OCI-LY1 (cell line): ENCODE measurements at regions not wholly inside any gene's neighbourhood (a gene's known extent, or its start where the extent isn't known, plus 50 kb on each side); places are given as distances from the start of the nearest gene placed in this dataset.

Source experiments
- H2AFZ ChIP-seq: fragments of 200-600 bp; sonication (generic), shearing (Covaris generic); 2 replicates; pipeline ENCODE4 v1.6.0; 2014; ENCODE audit warnings: antibody characterized with exemption, mild to moderate bottlenecking, low read length
- H3F3A ChIP-seq: fragments of 200-600 bp; sonication (generic), shearing (Covaris generic); 2 replicates; pipeline ENCODE4 v1.6.0; 2014; ENCODE audit warnings: mild to moderate bottlenecking, antibody characterized with exemption, low read length, moderate library complexity; ENCODE audit not compliant: insufficient read depth
- H3K27ac ChIP-seq: fragments of 200-600 bp; sonication (generic); 2 replicates; pipeline ENCODE4 v1.5.1; 2014; ENCODE audit warnings: low read length, mixed run types, mild to moderate bottlenecking, low read depth; ENCODE audit not compliant: poor library complexity, severe bottlenecking
- H3K27me3 ChIP-seq: fragments of 200-600 bp; sonication (generic); 2 replicates; pipeline ENCODE4 v1.6.0; 2014; ENCODE audit warnings: antibody characterized with exemption, mild to moderate bottlenecking, low read length, moderate library complexity; ENCODE audit not compliant: insufficient read depth
- H3K36me3 ChIP-seq: fragments of 200-600 bp; sonication (generic); 2 replicates; pipeline ENCODE4 v1.6.1; 2014; ENCODE audit warnings: mild to moderate bottlenecking, antibody characterized with exemption, low read length, moderate library complexity, mixed read lengths; ENCODE audit not compliant: insufficient read depth
- H3K4me1 ChIP-seq: fragments of 200-600 bp; sonication (generic); 2 replicates; pipeline ENCODE4 v1.5.1; 2014; ENCODE audit warnings: mild to moderate bottlenecking, low read length, moderate library complexity; ENCODE audit not compliant: insufficient read depth, severe bottlenecking
- H3K4me2 ChIP-seq: fragments of 200-600 bp; sonication (generic), shearing (Covaris generic); 2 replicates; pipeline ENCODE4 v1.6.1; 2014; ENCODE audit warnings: low read length
- H3K4me3 ChIP-seq: fragments of 200-600 bp; sonication (generic); 2 replicates; pipeline ENCODE4 v1.5.1; 2014; ENCODE audit warnings: low read length, low read depth, mild to moderate bottlenecking, mixed read lengths; ENCODE audit not compliant: poor library complexity, severe bottlenecking
- H3K79me2 ChIP-seq: fragments of 200-600 bp; shearing (Covaris generic); 2 replicates; pipeline ENCODE4 v1.6.1; 2016; ENCODE audit warnings: mixed run types, low read length, mixed read lengths; ENCODE audit not compliant: insufficient read depth
- H3K9ac ChIP-seq: fragments of 200-600 bp; sonication (generic), shearing (Covaris generic); 2 replicates; pipeline ENCODE4 v1.6.1; 2014; ENCODE audit warnings: mild to moderate bottlenecking, low read length, mixed read lengths
- H3K9me2 ChIP-seq: fragments of 200-600 bp; sonication (generic), shearing (Covaris generic); 2 replicates; pipeline ENCODE4 v1.6.1; 2014; ENCODE audit warnings: low read depth, mild to moderate bottlenecking, low read length, mixed read lengths
- H3K9me3 ChIP-seq: fragments of 200-600 bp; shearing (Covaris generic); 2 replicates; pipeline ENCODE4 v1.6.1; 2014; ENCODE audit warnings: low read length, mixed read lengths
- H4K20me1 ChIP-seq: fragments of 200-600 bp; sonication (generic), shearing (Covaris generic); 2 replicates; pipeline ENCODE4 v1.6.0; 2016; ENCODE audit warnings: mild to moderate bottlenecking, low read length; ENCODE audit not compliant: insufficient read depth
- EZH2 ChIP-seq: fragments of 200-600 bp; sonication (generic), shearing (Covaris generic); IDR thresholded peaks from 2 replicates; pipeline ENCODE4 v1.8.0; 2017; ENCODE audit warnings: borderline replicate concordance, mixed run types, mild to moderate bottlenecking, antibody characterized with exemption, low read length, moderate library complexity, mixed read lengths
- TF ChIP-seq, protein P1 (sequence below): fragments of 200-600 bp; sonication (generic), shearing (Covaris generic); IDR thresholded peaks from 2 replicates; pipeline ENCODE4 v1.5.1; 2017; ENCODE audit warnings: mild to moderate bottlenecking, antibody characterized with exemption, low read length, moderate library complexity, mixed read lengths

DNA sequence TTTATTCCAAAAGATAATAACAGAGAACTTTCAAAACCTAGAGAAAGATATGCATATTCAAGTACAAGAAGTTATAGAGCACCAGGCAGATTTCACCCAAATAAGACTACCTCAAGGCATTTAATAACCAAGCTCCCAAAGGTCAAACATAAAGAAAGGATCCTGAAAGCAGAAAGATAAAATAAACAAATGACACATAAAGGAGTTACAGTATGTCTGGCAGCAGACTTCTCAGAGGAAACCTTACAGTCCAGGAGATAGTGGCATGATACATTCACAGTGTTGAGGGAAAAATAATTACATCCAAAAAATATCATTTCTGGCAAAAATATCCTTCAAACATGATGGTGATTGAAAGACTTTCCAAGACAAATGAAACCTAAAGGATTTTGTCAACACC is 185.8 kb upstream of the POU1F1 start:
- no peak overlapping the region for H3K4me3 ChIP-seq
- no peak overlapping the region for H2AFZ ChIP-seq
- no peaks in the 10 kb centered on the region for H3K4me1 ChIP-seq
- H3K79me2 ChIP-seq = no peaks in the 10 kb centered on the region
- no peaks in the 10 kb centered on the region for H3K9me3 ChIP-seq
- no peaks in the 10 kb centered on the region for H4K20me1 ChIP-seq
- H3K36me3 ChIP-seq = no peaks in the 10 kb centered on the region
- H3K27me3 ChIP-seq = no peaks in the 10 kb centered on the region
- H3K27ac ChIP-seq = no peak overlapping the region
- no peaks in the 10 kb centered on the region for H3F3A ChIP-seq
- no peaks in the 10 kb centered on the region for H3K9me2 ChIP-seq
- no peak overlapping the region for H3K9ac ChIP-seq
- no peak overlapping the region for H3K4me2 ChIP-seq
- TF ChIP-seq EZH2 = no peak
- TF ChIP-seq, protein P1, sequence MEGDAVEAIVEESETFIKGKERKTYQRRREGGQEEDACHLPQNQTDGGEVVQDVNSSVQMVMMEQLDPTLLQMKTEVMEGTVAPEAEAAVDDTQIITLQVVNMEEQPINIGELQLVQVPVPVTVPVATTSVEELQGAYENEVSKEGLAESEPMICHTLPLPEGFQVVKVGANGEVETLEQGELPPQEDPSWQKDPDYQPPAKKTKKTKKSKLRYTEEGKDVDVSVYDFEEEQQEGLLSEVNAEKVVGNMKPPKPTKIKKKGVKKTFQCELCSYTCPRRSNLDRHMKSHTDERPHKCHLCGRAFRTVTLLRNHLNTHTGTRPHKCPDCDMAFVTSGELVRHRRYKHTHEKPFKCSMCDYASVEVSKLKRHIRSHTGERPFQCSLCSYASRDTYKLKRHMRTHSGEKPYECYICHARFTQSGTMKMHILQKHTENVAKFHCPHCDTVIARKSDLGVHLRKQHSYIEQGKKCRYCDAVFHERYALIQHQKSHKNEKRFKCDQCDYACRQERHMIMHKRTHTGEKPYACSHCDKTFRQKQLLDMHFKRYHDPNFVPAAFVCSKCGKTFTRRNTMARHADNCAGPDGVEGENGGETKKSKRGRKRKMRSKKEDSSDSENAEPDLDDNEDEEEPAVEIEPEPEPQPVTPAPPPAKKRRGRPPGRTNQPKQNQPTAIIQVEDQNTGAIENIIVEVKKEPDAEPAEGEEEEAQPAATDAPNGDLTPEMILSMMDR = no peak

DNA sequence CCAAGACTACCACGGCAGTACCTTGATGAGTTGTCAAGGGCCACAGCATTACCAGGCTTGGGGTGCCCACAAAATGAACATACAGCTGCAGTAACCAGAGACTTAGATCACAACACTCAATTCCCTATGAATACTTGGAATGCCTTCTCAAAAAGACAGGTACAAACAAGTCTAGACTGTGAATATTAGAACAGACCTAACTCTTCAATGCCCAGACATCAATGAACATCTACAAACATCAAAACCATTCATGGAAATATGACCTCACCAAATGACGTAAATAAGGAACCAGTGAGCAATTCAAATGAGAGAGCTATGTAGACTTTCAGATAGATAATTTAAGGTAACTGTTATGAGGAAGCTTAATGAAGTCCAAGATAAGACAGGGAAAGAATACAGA is 185.1 kb upstream of the POU1F1 start:
- Histone ChIP-seq H3K27ac (no peak overlapping the region), H4K20me1 (no peaks in the 10 kb centered on the region), H3K9ac (no peak overlapping the region), H3K27me3 (no peaks in the 10 kb centered on the region), H3K79me2 (no peaks in the 10 kb centered on the region), H3F3A (no peaks in the 10 kb centered on the region), H3K36me3 (no peaks in the 10 kb centered on the region), H3K4me2 (no peak overlapping the region), H3K9me3 (no peaks in the 10 kb centered on the region), H3K4me3 (no peak overlapping the region), H3K9me2 (no peaks in the 10 kb centered on the region), H2AFZ (no peak overlapping the region), H3K4me1 (no peaks in the 10 kb centered on the region)
- TF ChIP-seq, protein P1 = no peak
- TF ChIP-seq EZH2 = no peak

GRCh38 chr3:87461036-87461435 is 184.7 kb upstream of the POU1F1 start:
- Histone ChIP-seq H3K27me3 (no peaks in the 10 kb centered on the region), H3K9ac (no peak overlapping the region), H3K4me1 (no peaks in the 10 kb centered on the region), H3K9me2 (no peaks in the 10 kb centered on the region), H3K4me2 (no peak overlapping the region), H2AFZ (no peak overlapping the region), H3K9me3 (no peaks in the 10 kb centered on the region), H3K79me2 (no peaks in the 10 kb centered on the region), H3K36me3 (no peaks in the 10 kb centered on the region), H3K27ac (no peak overlapping the region), H3F3A (no peaks in the 10 kb centered on the region), H3K4me3 (no peak overlapping the region), H4K20me1 (no peaks in the 10 kb centered on the region)
- TF ChIP-seq, protein P1 = no peak
- TF ChIP-seq EZH2 = no peak
